Erythroblast (primary cell): ENCODE measurements at regions not wholly inside any gene's neighbourhood (a gene's known extent, or its start where the extent isn't known, plus 50 kb on each side); places are given as distances from the start of the nearest gene placed in this dataset.
"Not testable (repeated sequence)": the region's sequence is repeated elsewhere in the genome, so short reads cannot be mapped to it uniquely, and the experiment has no call there.

Experiments used
- GATA1 ChIP-seq: IDR thresholded peaks from 2 replicates; pipeline ENCODE4 v1.6.1; 2011; ENCODE audit warnings: low read depth, mild to moderate bottlenecking, control low read depth, low read length, moderate library complexity
- POLR2A ChIP-seq: IDR thresholded peaks from 2 replicates; pipeline ENCODE4 v1.6.1; 2011; ENCODE audit warnings: mild to moderate bottlenecking, low read length

GRCh38 chr15:29644361-29644760 lies 177.9 kb downstream of the TJP1 start:
- not testable (repeated sequence) for TF ChIP-seq POLR2A, GATA1
